ENCODE measurements at regions not wholly inside any gene's neighbourhood (a gene's known extent, or its start where the extent isn't known, plus 50 kb on each side); places are given as distances from the start of the nearest gene placed in this dataset.
"Not testable (repeated sequence)": the region's sequence is repeated elsewhere in the genome, so short reads cannot be mapped to it uniquely, and the experiment has no call there.

- ATAC-seq (no peak), DNase-seq (no peak)
Observed at GRCh38 chr4:155444721-155445120, 68.0 kb upstream of the MAP9 start.

- ATAC-seq (peak; percentile 68), DNase-seq (peak; percentile 73)
Observed at GRCh38 chr4:155442267-155443105, 65.7 kb upstream of the MAP9 start.

GRCh38 chr4:155441475-155441874 lies 64.7 kb upstream of the MAP9 start:
- DNase-seq (no peak), ATAC-seq (no peak)

GRCh38 chr4:155439760-155440159 lies 63.0 kb upstream of the MAP9 start:
- not testable (repeated sequence) for ATAC-seq, DNase-seq

- ATAC-seq (no peak), DNase-seq (no peak)
Observed at GRCh38 chr4:155434904-155435303, 58.1 kb upstream of the MAP9 start.

- ATAC-seq: no peak
- no peak for DNase-seq
Observed at GRCh38 chr4:155434366-155434765, 57.6 kb upstream of the MAP9 start.

GRCh38 chr4:155433636-155434360 lies 57.0 kb upstream of the MAP9 start:
- no peak for DNase-seq
- peak; percentile 23 for ATAC-seq

GRCh38 chr4:155430895-155431795 lies 54.4 kb upstream of the MAP9 start:
- no peak for ATAC-seq
- no peak for DNase-seq

GRCh38 chr4:155428128-155428527 lies 51.4 kb upstream of the MAP9 start:
- DNase-seq: no peak
- no peak for ATAC-seq

GRCh38 chr4:155426953-155427352 lies 50.2 kb upstream of the MAP9 start:
- DNase-seq (no peak), ATAC-seq (no peak)
